ENCODE measurements at regions not wholly inside any gene's neighbourhood (a gene's known extent, or its start where the extent isn't known, plus 50 kb on each side); places are given as distances from the start of the nearest gene placed in this dataset.

- TF ChIP-seq CTCF (IDR thresholded peaks at IDR 0.05) (no peak), POLR2AphosphoS5 (IDR thresholded peaks at IDR 0.05; ENCODE audit: insufficient read depth in 1 of 2, low read depth in 1 of 2) (no peak), POLR2A (IDR thresholded peaks at IDR 0.05) (no peak)
Observed at GRCh38 chr1:213659580-213660547, 327.9 kb upstream of the PROX1 start.
